ENCODE measurements at regions not wholly inside any gene's neighbourhood (a gene's known extent, or its start where the extent isn't known, plus 50 kb on each side); places are given as distances from the start of the nearest gene placed in this dataset.

GRCh38 chr3:20808864-20809263 lies 622.9 kb upstream of the SGO1 start (continued):
- TF ChIP-seq HDAC6 (IDR thresholded peaks at IDR 0.05; ENCODE audit: low read depth, low read length), result no peak
- no peak for TF ChIP-seq GTF2F1 (IDR thresholded peaks at IDR 0.05; ENCODE audit: borderline replicate concordance, low read depth, low read length)
- TF ChIP-seq EP300 (IDR thresholded peaks at IDR 0.05; ENCODE audit: borderline replicate concordance in 1 of 2, low read depth in 2 of 2, low read length in 2 of 2), result no peak
- no peak for TF ChIP-seq SP1 (IDR thresholded peaks at IDR 0.05; ENCODE audit: low read depth, low read length)
- no peak for TF ChIP-seq RAD21 (IDR thresholded peaks at IDR 0.05 in 1 of 2, conservative IDR thresholded peaks at IDR 0.05 in 1 of 2; ENCODE audit: low read depth in 2 of 2, low read length in 2 of 2)
- TF ChIP-seq MAFK (IDR thresholded peaks at IDR 0.05; ENCODE audit: low read depth, low read length), result no peak
- no peak for TF ChIP-seq TEAD4 (IDR thresholded peaks at IDR 0.05; ENCODE audit: low read depth, low read length)
